Fibroblast of skin of scalp (primary cell): ENCODE measurements at regions not wholly inside any gene's neighbourhood (a gene's known extent, or its start where the extent isn't known, plus 50 kb on each side); places are given as distances from the start of the nearest gene placed in this dataset.

Experiments used
- DNase-seq: peaks from one replicate; pipeline ENCODE4 v3.0.0-alpha.2; 2013

GRCh38 chr6:40340957-40341356, 246.2 kb downstream of the LRFN2 start:
- DNase-seq = no peak

GRCh38 chr6:40340196-40340595, 247.0 kb downstream of the LRFN2 start:
- DNase-seq = no peak

- DNase-seq = no peak
Measured at GRCh38 chr6:40338306-40338705, 248.9 kb downstream of the LRFN2 start.

GRCh38 chr6:40336940-40337760, 250.0 kb downstream of the LRFN2 start:
- no peak for DNase-seq

GRCh38 chr6:40336296-40336695, 250.9 kb downstream of the LRFN2 start:
- no peak for DNase-seq

- DNase-seq = no peak
Measured at GRCh38 chr6:40334496-40335270, 252.5 kb downstream of the LRFN2 start.

GRCh38 chr6:40331545-40331944, 255.6 kb downstream of the LRFN2 start:
- DNase-seq = no peak

- DNase-seq = peak; percentile 9
Measured at GRCh38 chr6:40330301-40330721, 256.9 kb downstream of the LRFN2 start.

- DNase-seq = no peak
Measured at GRCh38 chr6:40328986-40329545, 258.1 kb downstream of the LRFN2 start.

- DNase-seq = no peak
Measured at GRCh38 chr6:40328386-40328985, 258.7 kb downstream of the LRFN2 start.

- DNase-seq = no peak
Measured at GRCh38 chr6:40326714-40327421, 260.3 kb downstream of the LRFN2 start.

GRCh38 chr6:40325791-40326190, 261.4 kb downstream of the LRFN2 start:
- no peak for DNase-seq

- DNase-seq = no peak
Measured at GRCh38 chr6:40325041-40325440, 262.1 kb downstream of the LRFN2 start.

GRCh38 chr6:40323881-40324634, 263.1 kb downstream of the LRFN2 start:
- DNase-seq = no peak

GRCh38 chr6:40322336-40322735, 264.8 kb downstream of the LRFN2 start:
- no peak for DNase-seq

- no peak for DNase-seq
Measured at GRCh38 chr6:40321616-40322015, 265.5 kb downstream of the LRFN2 start.

- DNase-seq = no peak
Measured at GRCh38 chr6:40320947-40321346, 266.2 kb downstream of the LRFN2 start.

GRCh38 chr6:40320441-40320840, 266.7 kb downstream of the LRFN2 start:
- no peak for DNase-seq

- DNase-seq = no peak
Measured at GRCh38 chr6:40319124-40319523, 268.0 kb downstream of the LRFN2 start.

GRCh38 chr6:40315060-40315459, 272.1 kb downstream of the LRFN2 start:
- no peak for DNase-seq

GRCh38 chr6:40313582-40313981, 273.6 kb downstream of the LRFN2 start:
- DNase-seq = no peak
